K562 (cell line): ENCODE measurements at regions not wholly inside any gene's neighbourhood (a gene's known extent, or its start where the extent isn't known, plus 50 kb on each side); places are given as distances from the start of the nearest gene placed in this dataset.
A peak's percentile ranks its signal among the peaks of the same experiment; 100 is the strongest.

Experiments
- ARID4B ChIP-seq: sonication (generic); formaldehyde crosslinking; IDR thresholded peaks from 2 replicates; pipeline ENCODE4 v1.8.0; 2022; ENCODE audit warnings: mild to moderate bottlenecking, missing genetic modification reagents
- CBFA2T2 ChIP-seq: fragments of 450-650 bp; conservative IDR thresholded peaks from 2 replicates; pipeline ENCODE4 v1.6.1; 2017; ENCODE audit warnings: mild to moderate bottlenecking
- HIVEP1 ChIP-seq: fragments of 250-450 bp; sonication (Bioruptor Pico); IDR thresholded peaks from 2 replicates; pipeline ENCODE4 v1.4.0; 2020; ENCODE audit warnings: mild to moderate bottlenecking
- KAT8 ChIP-seq: fragments of 450-650 bp; IDR thresholded peaks from 2 replicates; pipeline ENCODE4 v1.6.1; 2016; ENCODE audit warnings: low read depth, mild to moderate bottlenecking
- KLF6 ChIP-seq: fragments of 250-450 bp; sonication (Bioruptor Pico); IDR thresholded peaks from 2 replicates; pipeline ENCODE4 v1.4.0; 2020; ENCODE audit warnings: mild to moderate bottlenecking, moderate library complexity, borderline replicate concordance
- L3MBTL2 ChIP-seq: fragments of 450-650 bp; IDR thresholded peaks from 2 replicates; pipeline ENCODE4 v1.6.1; 2016; ENCODE audit warnings: mild to moderate bottlenecking, moderate library complexity
- MBD2 ChIP-seq: sonication (generic); IDR thresholded peaks from 2 replicates; pipeline ENCODE4 v1.6.1; 2016; ENCODE audit warnings: low read depth, borderline replicate concordance
- MXI1 ChIP-seq: IDR thresholded peaks from 2 replicates; pipeline ENCODE4 v1.6.1; 2011; ENCODE audit warnings: low read depth, mild to moderate bottlenecking, improper control_type of control experiment, low read length
- NR4A1 ChIP-seq, 2 experiments: fragments of 250-450 bp in 1 of 2; fragments of 450-650 bp in 1 of 2; sonication (Bioruptor Pico) in 1 of 2; IDR thresholded peaks; 2 replicates each; pipeline versions ENCODE4 v1.4.0 to v1.6.1; 2016 to 2020; ENCODE audit warnings: mild to moderate bottlenecking in 2 of 2, missing compliant biosample characterization in 1 of 2, missing genetic modification characterization in 1 of 2, moderate library complexity in 1 of 2
- PHF8 ChIP-seq: fragments of 200-600 bp; sonication (generic); IDR thresholded peaks from 2 replicates; pipeline ENCODE4 v1.6.1; 2012; ENCODE audit warnings: mixed run types, mild to moderate bottlenecking, inconsistent platforms, low read length, moderate library complexity, borderline replicate concordance
- POLR2AphosphoS2 ChIP-seq: IDR thresholded peaks from 2 replicates; pipeline ENCODE4 v1.6.1; 2012; ENCODE audit warnings: low read length, improper control_type of control experiment
- ZBTB7A ChIP-seq: IDR thresholded peaks from 2 replicates; pipeline ENCODE4 v1.6.1; 2011; ENCODE audit warnings: low read depth, mild to moderate bottlenecking, low read length, moderate library complexity, borderline replicate concordance; ENCODE audit not compliant: control insufficient read depth
- ZNF280B ChIP-seq: fragments of 250-450 bp; sonication (Bioruptor Pico); IDR thresholded peaks from 2 replicates; pipeline ENCODE4 v1.5.1; 2021; ENCODE audit warnings: mild to moderate bottlenecking
- ZNF318 ChIP-seq, 2 experiments: fragments of 450-650 bp; IDR thresholded peaks; 2 replicates each; pipeline ENCODE4 v1.6.1; 2016; ENCODE audit warnings: mild to moderate bottlenecking in 2 of 2, borderline replicate concordance in 1 of 2, low read depth in 1 of 2, moderate library complexity in 1 of 2

GRCh38 chr3:15859507-15860013, 61.8 kb upstream of the ANKRD28 start (continued):
- TF ChIP-seq ZBTB7A (0 out of 2 replicates have a peak, but pooled peaks have one; percentile 29), NR4A1 (CRISPR knock-in tag; IDR thresholded peaks at IDR 0.05) (no peak), NR4A1 (tag; IDR thresholded peaks at IDR 0.05) (no peak), HIVEP1 (CRISPR knock-in tag) (no peak), PHF8 (peak; percentile 68; the same call in 1 of the 2 replicates), MBD2 (peak; percentile 67; the same call in 1 of the 2 replicates), MXI1 (no peak), CBFA2T2 (no peak), POLR2AphosphoS2 (no peak), ZNF280B (CRISPR knock-in tag) (no peak), L3MBTL2 (no peak), KAT8 (no peak), ARID4B (CRISPR knock-in tag) (no peak), KLF6 (no peak), ZNF318 (IDR thresholded peaks at IDR 0.05; ENCODE audit: borderline replicate concordance in 1 of 2, low read depth in 1 of 2) (no peak)
